ENCODE measurements at regions not wholly inside any gene's neighbourhood (a gene's known extent, or its start where the extent isn't known, plus 50 kb on each side); places are given as distances from the start of the nearest gene placed in this dataset.

GRCh38 chr2:18752022-18752493 is 162.7 kb upstream of the NT5C1B start (continued):
- TF ChIP-seq ZBTB11 (tag by site-specific recombination; conservative IDR thresholded peaks at IDR 0.05; ENCODE audit: low read depth), result no peak
- no peak for TF ChIP-seq HIC1 (tag by site-specific recombination; IDR thresholded peaks at IDR 0.05)
- peak; percentile 48; the same call in 1 of the 2 replicates for TF ChIP-seq ZNF561 (tag by site-specific recombination; IDR thresholded peaks at IDR 0.05; ENCODE audit: borderline replicate concordance)
- TF ChIP-seq, protein P1, sequence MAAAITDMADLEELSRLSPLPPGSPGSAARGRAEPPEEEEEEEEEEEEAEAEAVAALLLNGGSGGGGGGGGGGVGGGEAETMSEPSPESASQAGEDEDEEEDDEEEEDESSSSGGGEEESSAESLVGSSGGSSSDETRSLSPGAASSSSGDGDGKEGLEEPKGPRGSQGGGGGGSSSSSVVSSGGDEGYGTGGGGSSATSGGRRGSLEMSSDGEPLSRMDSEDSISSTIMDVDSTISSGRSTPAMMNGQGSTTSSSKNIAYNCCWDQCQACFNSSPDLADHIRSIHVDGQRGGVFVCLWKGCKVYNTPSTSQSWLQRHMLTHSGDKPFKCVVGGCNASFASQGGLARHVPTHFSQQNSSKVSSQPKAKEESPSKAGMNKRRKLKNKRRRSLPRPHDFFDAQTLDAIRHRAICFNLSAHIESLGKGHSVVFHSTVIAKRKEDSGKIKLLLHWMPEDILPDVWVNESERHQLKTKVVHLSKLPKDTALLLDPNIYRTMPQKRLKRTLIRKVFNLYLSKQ (tag by site-specific recombination; IDR thresholded peaks at IDR 0.05; ENCODE audit: borderline replicate concordance), result no peak
- TF ChIP-seq ZIC2 (tag by site-specific recombination; IDR thresholded peaks at IDR 0.05), result peak; percentile 59
- no peak for TF ChIP-seq ZNF76 (tag by site-specific recombination; IDR thresholded peaks at IDR 0.05; ENCODE audit: borderline replicate concordance, low read depth)
- TF ChIP-seq ZNF274 (IDR thresholded peaks at IDR 0.05; ENCODE audit: low read length), result no peak
- no peak for TF ChIP-seq ZNF274 (tag by site-specific recombination; IDR thresholded peaks at IDR 0.05; ENCODE audit: borderline replicate concordance)
- no peak for TF ChIP-seq SP7 (tag by site-specific recombination; IDR thresholded peaks at IDR 0.05)
- no peak for TF ChIP-seq ZNF157 (tag by site-specific recombination; IDR thresholded peaks at IDR 0.05)
- no peak for TF ChIP-seq SETDB1 (IDR thresholded peaks at IDR 0.05; ENCODE audit: insufficient read length, low read length)
- 0 out of 2 replicates have a peak, but pooled peaks have one; percentile 63 for TF ChIP-seq ZNF18 (tag by site-specific recombination; IDR thresholded peaks at IDR 0.05)
- TF ChIP-seq WT1 (tag by site-specific recombination; IDR thresholded peaks at IDR 0.05), result peak; percentile 72
- TF ChIP-seq ZNF530 (tag by site-specific recombination; IDR thresholded peaks at IDR 0.05; ENCODE audit: low read depth), result no peak
- TF ChIP-seq ZSCAN16 (tag by site-specific recombination; IDR thresholded peaks at IDR 0.05), result no peak
- TF ChIP-seq ZNF138 (tag by site-specific recombination; IDR thresholded peaks at IDR 0.05; ENCODE audit: borderline replicate concordance), result no peak
- TF ChIP-seq ZNF324 (tag by site-specific recombination; IDR thresholded peaks at IDR 0.05), result no peak
- TF ChIP-seq GLI2 (tag by site-specific recombination; IDR thresholded peaks at IDR 0.05; ENCODE audit: borderline replicate concordance, low read depth), result 0 out of 2 replicates have a peak, but pooled peaks have one; percentile 10
- no peak for TF ChIP-seq ZNF785 (tag by site-specific recombination; IDR thresholded peaks at IDR 0.05)
- no peak for TF ChIP-seq ZFP3 (tag by site-specific recombination; IDR thresholded peaks at IDR 0.05; ENCODE audit: low read depth)
- no peak for TF ChIP-seq ZNF37A (tag by site-specific recombination; IDR thresholded peaks at IDR 0.05)
- no peak for TF ChIP-seq ZNF221 (tag by site-specific recombination; IDR thresholded peaks at IDR 0.05; ENCODE audit: borderline replicate concordance)
- TF ChIP-seq, protein P2, sequence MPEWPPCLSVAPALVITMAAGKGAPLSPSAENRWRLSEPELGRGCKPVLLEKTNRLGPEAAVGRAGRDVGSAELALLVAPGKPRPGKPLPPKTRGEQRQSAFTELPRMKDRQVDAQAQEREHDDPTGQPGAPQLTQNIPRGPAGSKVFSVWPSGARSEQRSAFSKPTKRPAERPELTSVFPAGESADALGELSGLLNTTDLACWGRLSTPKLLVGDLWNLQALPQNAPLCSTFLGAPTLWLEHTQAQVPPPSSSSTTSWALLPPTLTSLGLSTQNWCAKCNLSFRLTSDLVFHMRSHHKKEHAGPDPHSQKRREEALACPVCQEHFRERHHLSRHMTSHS (tag by site-specific recombination; IDR thresholded peaks at IDR 0.05), result no peak
- TF ChIP-seq SCRT1 (tag by site-specific recombination; IDR thresholded peaks at IDR 0.05; ENCODE audit: borderline replicate concordance), result no peak
- TF ChIP-seq GLI4 (tag by site-specific recombination; IDR thresholded peaks at IDR 0.05), result no peak
- no peak for TF ChIP-seq ZNF248 (tag by site-specific recombination; IDR thresholded peaks at IDR 0.05)
- TF ChIP-seq OSR2 (tag by site-specific recombination; IDR thresholded peaks at IDR 0.05), result peak; percentile 61; the same call in 1 of the 2 replicates
- no peak for TF ChIP-seq TCF7L2 (IDR thresholded peaks at IDR 0.05; ENCODE audit: borderline replicate concordance, low read depth, low read length)
- TF ChIP-seq ZNF404 (tag by site-specific recombination; IDR thresholded peaks at IDR 0.05), result no peak
- TF ChIP-seq ZNF529 (tag by site-specific recombination; IDR thresholded peaks at IDR 0.05; ENCODE audit: insufficient replicate concordance), result no peak
- no peak for TF ChIP-seq ZNF621 (tag by site-specific recombination; IDR thresholded peaks at IDR 0.05)

All from HEK293 (cell line).